ENCODE measurements at regions not wholly inside any gene's neighbourhood (a gene's known extent, or its start where the extent isn't known, plus 50 kb on each side); places are given as distances from the start of the nearest gene placed in this dataset.
"Not testable (repeated sequence)": the region's sequence is repeated elsewhere in the genome, so short reads cannot be mapped to it uniquely, and the experiment has no call there.

DNA sequence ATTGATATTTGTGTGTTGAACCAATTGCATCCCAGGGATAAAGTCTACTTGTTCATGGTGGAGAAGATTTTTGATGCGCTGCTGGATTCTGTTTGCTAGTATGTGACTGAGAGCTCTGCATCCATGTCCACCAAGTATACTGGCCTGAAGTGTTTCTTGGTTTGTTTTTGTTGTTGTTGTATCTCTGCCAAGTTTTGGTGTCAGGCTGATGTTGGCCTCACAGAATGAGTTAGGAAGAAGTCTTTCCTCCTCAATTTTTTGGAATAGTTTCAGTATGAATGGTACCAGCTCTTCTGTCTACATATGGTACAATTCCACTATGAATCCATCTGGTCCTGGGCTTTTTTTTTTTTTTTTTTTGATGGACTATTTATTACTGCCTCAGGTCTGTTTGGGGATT, 50.9 kb upstream of the OSTN start:
- DNase-seq (ENCODE audit: low spot score): no peak

DNA sequence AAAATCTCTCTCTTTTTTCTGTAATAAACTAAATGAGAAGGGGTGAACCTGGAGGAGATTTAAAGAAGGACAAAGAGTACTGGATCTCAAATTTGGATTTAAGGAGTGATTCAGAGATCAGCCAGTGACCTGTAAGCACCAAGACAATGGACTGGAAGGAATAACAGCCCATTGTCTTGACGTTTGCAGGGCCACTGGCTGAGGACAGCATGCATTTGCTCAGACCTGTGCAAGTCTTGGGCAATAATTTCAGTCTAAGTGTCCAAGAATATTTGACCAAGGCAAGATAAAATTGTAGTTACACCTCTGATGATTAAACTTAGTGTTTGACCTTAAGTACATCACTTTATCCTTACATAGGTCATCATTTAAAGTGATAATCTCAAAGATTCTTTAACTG, 55.8 kb upstream of the OSTN start:
- no peak for DNase-seq (ENCODE audit: low spot score)

DNA sequence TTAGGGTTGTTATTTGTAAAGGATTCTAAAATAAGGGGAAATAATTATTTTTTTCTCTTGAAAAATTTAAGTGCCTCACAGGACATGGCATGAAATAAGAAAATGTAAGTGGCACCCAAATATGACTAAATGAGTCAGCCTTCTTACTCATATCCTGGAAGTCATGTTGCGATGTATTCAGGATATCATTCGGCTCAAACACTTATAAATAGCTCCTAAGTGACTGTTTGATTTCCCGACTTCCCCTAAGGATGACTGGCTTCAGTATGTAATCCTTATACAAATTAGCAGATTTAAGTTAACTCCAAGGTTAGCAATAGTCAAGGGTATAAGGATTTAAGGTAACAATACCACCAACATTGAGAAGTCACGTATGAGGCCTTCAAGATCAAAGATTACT, 57.3 kb upstream of the OSTN start:
- no peak for DNase-seq (ENCODE audit: low spot score)

DNA sequence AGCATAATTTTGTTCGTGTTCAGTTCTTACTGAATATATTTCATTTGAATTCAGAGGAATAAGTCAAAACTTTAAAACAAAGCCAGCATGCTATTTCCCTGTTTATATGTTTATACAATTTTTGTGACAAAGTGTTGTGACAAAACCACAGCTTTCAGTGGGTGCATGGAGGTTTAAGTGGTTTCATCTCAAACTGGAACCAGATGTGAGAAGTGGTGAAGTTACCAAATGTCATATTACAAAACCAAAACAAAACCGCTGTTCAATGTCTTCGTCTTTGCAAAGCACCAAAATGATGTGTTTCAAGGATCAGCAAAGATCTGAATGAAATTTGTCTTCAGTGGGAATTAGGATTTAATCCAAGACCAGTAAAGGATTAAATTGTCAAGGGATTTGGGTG, 59.3 kb upstream of the OSTN start:
- DNase-seq (ENCODE audit: low spot score): no peak

DNA sequence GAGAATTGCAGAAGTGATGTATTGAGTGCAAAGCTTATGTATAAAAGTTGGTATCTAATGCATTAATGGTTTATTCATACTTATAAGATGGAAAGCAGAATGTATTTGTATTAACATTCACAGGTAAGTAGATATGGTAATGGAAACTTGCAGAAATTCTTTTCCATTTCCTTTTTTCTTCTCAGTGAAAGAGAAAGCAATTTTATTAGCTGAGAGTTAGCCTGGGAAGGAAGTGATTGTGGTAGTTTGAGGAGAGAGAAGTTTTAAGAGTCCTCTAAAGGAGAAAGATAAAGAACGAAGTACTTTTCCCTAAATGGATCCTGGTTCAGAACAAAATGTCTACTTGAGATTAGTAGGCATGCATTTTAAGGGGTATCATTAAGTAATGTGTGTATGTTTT, 60.1 kb upstream of the OSTN start:
- DNase-seq (ENCODE audit: low spot score): no peak

DNA sequence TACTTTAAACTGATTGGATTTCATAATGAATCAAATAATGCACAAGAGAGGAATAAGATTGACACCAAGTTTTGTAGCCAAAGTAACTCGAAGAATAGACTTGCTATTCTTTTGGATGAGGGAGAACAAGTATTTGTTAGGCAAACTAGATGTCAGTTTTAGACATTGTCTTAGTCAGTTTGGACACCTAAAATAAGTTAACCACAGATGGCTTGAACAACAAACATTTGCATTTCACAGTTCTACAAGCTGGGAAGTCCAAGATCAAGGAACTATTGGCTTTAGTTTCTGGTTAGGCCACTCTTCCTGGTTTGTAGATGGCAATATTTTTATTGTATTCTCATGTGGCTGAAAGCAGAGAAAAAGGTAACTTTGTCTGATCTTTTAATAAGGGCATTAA, 61.3 kb upstream of the OSTN start:
- DNase-seq (ENCODE audit: low spot score): no peak

DNA sequence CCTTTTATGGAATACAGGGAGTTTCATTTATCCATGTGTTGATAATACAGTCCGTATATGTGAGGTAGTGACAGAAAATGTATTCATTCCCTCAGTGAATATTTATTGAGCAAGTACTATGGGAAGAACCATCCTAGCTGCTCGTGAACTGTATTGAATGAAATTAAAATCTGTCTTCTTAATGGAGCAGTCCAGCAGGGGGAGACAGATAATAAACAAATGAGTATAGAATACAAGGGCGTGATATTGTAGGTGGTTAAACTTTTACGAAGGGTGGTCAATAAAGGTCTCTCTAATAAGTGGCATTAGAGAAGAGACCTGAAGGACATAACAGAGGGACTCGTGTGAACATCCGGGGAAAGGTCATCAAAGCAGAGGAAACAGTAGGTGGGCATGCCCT, 62.7 kb upstream of the OSTN start:
- DNase-seq (ENCODE audit: low spot score): no peak

DNA sequence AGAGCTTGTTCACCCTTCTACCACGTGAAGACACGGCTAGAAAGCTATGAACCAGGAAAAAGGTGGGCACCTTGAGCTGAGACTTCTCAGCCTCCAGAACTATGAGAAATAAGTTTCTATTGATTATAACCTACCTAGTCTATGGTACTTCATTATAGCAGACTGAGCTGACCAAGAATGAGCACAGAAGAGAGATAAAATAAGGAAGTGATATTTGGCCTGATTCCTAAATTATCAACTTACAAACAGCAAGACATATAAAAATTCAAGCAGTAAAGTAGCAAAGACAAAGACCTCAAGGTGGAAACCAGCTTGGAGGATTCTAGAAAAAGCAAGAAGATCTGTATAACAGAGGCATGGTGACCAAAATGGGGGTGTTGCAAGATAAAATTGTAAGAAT, 63.9 kb upstream of the OSTN start:
- no peak for DNase-seq (ENCODE audit: low spot score)

DNA sequence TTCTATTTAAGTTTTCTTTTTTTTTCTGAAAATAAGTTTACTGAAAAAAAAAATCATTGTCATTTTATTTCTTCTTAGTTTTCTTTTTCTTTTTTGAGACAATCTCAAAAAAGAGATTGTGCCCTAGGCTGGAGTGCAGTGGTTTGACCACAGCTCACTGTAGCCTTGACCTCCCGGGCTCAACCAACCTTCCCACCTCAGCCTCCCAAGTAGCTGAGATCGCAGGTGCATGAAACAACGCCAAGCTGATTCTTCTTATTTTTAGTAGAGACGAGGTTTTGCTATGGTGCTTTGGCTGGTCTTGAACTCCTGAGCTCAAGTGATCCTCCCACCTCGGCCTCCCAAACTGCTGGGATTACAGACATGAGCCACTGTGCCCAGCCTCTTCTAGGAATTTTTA, 65.7 kb upstream of the OSTN start:
- DNase-seq (ENCODE audit: low spot score): no peak

DNA sequence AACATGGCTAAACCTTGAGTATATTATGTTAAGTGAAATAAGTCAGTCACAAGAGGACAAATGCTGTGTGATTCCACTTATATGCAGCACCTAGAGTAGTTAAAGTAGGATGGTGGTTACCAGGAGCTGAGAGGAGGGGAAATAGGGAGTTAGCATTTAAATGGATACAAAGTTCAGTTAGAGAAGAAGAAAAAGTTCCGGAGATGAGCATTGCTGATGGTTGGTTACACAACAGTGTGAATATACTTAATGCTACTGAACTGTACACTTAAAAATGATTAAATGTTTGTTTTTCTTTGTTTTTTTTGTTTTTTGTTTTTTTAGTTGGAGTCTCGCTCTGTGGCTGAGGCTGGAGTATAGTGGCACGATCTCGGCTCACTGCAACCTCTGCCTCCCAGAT, 67.7 kb upstream of the OSTN start:
- no peak for DNase-seq (ENCODE audit: low spot score)

DNA sequence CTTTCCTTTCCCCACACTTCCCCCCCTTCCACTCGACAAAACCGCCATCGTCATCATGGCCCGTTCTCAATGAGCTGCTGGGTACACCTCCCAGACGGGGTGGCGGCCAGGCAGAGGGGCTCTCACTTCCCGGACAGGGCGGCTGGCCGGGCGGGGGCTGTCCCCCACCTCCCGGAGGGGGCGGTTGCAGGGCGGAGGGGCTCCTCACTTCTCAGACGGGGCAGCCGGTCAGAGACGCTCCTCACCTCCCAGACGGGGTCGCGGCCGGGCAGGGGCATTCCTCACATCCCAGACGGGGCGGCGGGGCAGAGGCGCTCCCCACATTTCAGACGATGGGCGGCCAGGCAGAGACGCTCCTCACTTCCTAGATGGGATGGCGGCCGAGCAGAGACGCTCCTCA, 74.2 kb upstream of the OSTN start:
- not testable (repeated sequence) for DNase-seq (ENCODE audit: low spot score)

DNA sequence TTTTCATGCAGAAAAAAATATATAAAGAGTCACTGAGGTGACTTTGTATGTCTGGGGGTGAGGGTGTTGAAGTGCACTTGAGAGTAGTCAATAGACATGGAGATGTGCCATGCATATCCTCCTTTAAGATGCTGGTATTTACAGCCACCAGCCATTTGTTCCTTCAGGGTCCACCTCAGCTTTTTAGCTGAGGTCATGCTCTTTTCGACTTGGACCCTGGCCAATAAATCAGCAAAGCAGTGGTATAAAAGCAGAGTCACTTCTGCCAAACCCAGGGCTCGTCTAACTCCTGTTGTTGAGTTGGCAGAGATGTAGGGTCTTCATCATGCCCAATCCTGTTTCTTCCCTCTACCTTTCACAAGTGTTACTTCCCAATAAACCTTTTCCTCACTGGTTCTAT, 75.1 kb upstream of the OSTN start:
- DNase-seq (ENCODE audit: low spot score): no peak

DNA sequence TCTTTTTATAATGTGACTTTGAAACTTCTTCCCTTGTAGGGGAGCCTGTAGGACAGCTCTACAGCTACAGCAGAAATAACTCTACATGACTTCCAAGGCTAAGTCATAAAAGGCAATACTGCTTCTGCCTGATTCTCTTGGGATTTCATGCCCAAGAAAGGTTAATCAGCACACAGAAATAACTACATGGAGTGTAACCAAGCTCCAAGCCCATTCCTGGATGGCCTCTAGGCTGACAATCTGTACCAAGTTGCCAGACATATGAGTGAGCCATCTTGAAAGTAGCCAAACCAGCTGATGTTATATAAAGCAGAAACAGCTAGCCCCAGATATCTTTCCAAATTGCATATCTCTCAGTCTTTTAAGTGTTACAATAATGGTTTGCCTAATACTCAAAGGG, 75.8 kb upstream of the OSTN start:
- DNase-seq (ENCODE audit: low spot score): no peak

DNA sequence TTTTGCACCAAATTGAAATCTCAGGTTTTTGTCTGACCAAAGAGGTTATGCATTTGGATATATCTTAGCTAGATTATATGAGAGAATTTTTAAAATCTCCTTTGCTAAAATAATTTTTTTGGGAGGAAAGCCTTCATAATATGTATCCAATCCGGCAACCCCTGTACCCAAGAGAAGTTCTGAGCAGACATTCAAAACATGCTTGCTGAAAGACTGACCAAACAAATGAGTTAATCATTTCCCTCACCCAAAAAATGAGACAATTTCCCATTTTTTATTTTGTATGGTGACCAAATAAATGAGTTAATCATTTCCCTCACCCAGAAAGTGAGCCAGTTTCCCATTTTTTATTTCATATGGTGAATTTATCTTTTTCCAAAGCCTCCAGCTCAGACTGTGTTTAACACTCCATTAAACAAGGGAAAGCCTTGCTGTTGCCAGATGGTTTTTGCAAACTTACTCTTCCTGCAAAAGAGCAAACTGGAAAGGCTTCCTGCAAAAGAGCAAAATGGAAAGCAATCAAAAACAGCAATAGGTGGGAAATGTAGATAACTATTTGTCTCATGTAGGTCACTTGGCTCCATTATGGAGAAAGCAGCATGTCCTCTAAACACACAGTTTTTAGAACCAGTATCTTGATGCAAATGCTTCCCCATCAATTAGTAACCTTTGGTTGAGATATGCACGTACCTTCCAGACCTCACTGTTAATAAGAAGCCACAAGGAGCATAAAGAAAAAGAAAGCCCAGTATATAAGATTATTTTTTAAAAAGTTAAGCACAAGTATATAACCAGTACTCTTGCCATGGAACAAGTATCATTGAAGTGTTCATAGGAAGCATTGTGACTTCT, 78.4 kb upstream of the OSTN start:
- DNase-seq (ENCODE audit: low spot score): no peak

DNA sequence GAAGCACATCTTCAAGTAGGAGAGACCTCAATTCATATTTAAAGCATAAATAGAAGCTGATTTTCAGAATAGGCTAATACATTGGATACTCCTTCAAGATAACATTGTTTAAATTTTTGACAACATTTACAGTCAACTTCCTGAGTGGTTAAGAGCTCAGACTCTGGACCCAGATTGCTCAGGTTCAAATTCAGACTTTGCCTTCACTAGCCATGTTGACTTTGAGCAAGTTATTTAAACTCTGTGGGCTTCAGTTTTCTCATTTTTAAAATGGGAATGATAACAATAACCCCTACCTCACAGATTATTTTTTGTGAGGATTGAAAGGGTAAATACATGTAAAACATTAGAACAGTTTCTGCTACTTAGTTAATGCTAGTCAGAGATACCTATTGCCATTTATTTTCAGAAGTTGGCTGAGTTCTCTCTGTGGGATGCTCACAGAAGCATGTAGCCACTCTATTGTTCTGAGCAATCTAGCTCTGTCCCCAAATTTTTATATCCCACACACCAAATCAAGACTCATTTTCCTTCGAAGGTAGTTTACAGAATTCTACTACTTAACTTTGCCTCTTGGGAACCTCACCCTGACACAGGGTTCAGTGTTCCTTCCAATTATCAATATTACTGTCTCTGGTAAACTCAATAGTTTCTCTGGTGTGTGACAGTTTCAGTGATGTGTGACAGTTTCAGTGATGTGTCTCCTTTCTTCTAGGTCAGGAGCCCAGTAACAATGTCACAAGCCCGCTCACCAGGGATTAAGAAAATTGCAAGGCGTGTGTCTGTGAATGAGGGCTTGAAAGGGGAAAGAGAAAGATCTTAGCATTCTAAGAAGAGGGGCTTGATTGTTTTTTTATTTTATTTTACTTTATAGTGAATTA, 79.4 kb upstream of the OSTN start:
- DNase-seq (ENCODE audit: low spot score): no peak

DNA sequence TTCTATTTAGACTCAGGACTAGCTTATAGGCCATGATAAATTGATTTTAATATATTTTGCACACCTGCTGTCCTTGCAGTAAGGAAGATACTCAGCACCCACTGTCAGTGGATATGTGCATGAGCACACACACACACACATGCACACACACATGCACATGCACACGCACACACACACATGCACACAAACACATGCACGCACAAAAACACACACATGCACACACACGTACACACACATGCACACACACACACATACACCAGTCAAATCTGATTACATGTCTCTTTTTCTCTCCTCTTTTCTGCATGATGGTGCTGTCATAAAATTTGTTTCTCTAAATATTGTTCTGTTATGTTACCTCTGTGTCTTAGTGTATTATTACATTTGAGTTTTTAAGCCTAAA, 87.3 kb upstream of the OSTN start:
- no peak for DNase-seq (ENCODE audit: low spot score)

DNA sequence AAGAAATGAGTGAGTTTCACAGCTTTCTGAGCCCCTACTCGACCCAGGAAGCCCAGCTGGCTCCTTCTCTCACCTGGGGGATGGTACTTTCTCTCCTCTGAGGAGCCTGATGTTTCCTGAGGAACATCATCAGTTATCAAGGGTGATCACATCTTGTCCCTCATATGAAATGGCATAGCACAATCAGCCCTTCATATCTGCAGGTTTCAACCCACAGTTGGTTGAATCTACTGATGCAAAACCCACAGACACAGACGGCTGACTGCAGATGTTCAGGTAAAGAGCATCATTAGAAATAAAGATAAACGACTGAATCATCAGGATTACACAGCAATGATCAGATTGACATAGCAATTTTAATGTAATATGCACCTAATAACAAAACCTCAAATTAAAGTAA, 93.6 kb upstream of the OSTN start:
- DNase-seq (ENCODE audit: low spot score): no peak

DNA sequence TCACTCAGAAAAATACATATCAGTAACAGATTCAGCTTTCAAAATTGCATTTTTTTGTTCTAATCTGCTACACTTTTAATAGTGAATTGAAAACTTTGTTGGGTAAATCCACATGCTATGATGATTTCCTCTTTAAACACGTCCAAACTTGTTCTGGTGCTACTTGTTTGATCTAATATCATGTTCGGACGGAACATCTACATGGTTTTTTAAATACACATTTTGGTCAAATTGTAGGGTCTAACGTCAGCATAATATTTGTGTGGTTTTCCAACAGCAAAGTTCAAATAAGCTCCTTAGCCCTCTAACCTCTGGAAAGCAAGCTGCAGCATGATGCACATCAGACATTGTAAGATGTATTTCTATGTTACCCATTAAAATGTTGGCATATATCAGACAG, 98.5 kb upstream of the OSTN start:
- no peak for DNase-seq (ENCODE audit: low spot score)

DNA sequence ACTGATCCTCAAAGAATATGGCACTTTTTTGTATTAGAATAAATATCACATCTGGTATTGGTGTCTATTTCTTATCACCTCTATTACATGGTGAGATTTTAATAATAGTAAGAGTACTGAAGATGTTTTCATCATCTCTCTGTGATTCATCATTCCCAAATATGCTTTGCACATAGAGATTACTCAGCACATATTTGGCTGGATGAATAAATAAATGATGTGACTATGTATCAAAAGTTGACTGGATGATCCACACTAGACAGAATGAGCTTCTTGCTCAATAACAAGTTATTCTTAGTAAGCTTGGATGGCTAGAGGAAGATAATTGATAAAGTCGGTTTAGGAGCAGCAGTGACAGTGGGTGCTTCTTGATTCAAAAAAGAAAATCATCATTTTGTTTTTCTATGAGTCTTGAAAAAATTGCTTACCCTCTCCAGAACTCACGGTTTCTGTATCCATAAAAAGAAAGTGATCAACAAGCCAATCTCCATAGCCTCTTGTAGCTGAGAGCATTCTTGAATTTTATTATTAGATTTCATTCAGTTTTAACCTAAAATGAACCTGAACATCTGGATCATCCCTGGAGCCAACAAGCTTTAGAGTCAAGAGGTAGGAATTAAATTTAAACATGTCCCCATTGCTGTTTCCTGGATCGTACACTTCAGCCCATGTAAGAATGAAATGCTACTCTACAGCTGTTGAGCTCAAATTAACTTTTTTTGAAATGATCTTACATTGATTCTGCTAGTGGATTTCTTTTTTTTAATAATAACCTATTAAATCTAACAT, 104.8 kb upstream of the OSTN start:
- no peak for DNase-seq (ENCODE audit: low spot score)

DNA sequence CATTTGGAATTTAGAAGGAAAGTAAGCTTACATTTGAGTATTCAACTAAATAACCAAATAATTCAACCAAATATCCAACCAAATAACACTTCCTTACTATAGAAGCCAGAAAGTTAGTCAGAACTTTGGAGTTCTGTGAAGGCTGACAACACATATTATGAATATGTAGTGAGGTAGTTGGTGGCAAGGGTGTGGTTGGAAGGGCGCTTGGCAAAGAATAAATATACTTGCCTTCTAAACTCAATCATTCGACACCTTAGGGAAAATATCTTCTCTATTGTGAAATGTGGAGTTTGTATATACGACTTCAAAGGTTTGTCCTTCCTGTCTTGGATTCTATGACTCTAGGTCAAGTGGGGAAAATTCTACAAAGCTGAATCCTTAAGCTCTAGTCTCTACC, 111.7 kb upstream of the OSTN start:
- no peak for DNase-seq (ENCODE audit: low spot score)

DNA sequence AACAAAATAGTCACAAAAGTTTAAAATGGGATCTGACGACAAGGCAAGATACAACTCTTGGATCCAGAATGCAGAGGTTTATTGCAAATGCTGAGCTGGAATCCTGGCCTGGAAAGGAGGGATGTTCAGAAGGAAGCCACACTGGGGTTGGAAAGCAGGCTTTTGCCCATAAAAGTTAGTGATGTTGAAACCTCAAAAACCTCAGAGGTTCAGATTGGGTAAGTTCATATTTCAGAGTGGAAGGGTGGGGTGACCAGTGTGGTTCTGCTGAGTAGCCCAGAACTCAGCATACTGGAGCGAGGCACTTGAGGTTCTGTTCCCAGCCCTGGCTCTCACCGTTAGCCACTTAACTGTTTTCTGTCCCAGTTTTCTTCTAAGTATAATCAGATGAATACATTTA, 114.0 kb upstream of the OSTN start:
- no peak for DNase-seq (ENCODE audit: low spot score)

DNA sequence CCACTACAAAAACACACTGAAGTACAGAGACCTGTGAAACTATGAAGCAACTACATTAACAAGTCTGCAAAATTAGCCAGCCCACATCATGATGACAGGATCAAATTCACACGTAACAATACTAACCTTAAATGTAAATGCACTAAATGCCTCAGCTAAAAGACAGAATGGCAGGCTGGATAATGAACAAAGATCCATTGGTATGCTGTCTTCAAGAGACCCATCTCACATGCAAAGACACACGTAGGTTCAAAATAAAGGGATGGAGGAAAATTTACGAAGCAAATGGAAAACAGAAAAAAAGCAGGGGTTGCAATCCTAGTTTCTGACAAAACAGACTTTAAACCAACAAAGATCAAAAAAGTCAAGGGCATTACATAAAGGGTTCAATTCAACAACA, 120.1 kb upstream of the OSTN start:
- not testable (repeated sequence) for DNase-seq (ENCODE audit: low spot score)
